SU-DHL-6 (cell line): ENCODE measurements at regions not wholly inside any gene's neighbourhood (a gene's known extent, or its start where the extent isn't known, plus 50 kb on each side); places are given as distances from the start of the nearest gene placed in this dataset.

Experiments used
- H2AFZ ChIP-seq: fragments of 200-600 bp; sonication (generic); 2 replicates; pipeline ENCODE4 v1.6.1; 2014; ENCODE audit warnings: low read depth, mild to moderate bottlenecking, moderate library complexity, mixed read lengths, antibody characterized with exemption, low read length; ENCODE audit not compliant: severe bottlenecking
- H3F3A ChIP-seq: fragments of 200-600 bp; shearing (Covaris generic); 2 replicates; pipeline ENCODE4 v1.6.0; 2016; ENCODE audit warnings: antibody characterized with exemption, mild to moderate bottlenecking; ENCODE audit not compliant: insufficient read depth
- H3K27ac ChIP-seq: fragments of 200-600 bp; sonication (generic); 2 replicates; pipeline ENCODE4 v1.5.1; 2016; ENCODE audit warnings: low read depth, mild to moderate bottlenecking, low read length, moderate library complexity, mixed read lengths
- H3K27me3 ChIP-seq: fragments of 200-600 bp; sonication (generic), shearing (Covaris generic); 2 replicates; pipeline ENCODE4 v1.6.0; 2014; ENCODE audit warnings: mild to moderate bottlenecking, low read length
- H3K36me3 ChIP-seq: fragments of 200-600 bp; sonication (generic); 2 replicates; pipeline ENCODE4 v1.6.1; 2014; ENCODE audit warnings: mild to moderate bottlenecking, low read length, mixed read lengths
- H3K4me2 ChIP-seq: fragments of 300-600, 200-600 bp; shearing (Covaris generic), sonication (generic); 2 replicates; pipeline ENCODE4 v1.6.0; 2014; ENCODE audit warnings: low read length, low read depth, mild to moderate bottlenecking; ENCODE audit not compliant: poor library complexity, severe bottlenecking
- H3K4me3 ChIP-seq: fragments of 200-600 bp; sonication (generic); 2 replicates; pipeline ENCODE4 v1.5.1; 2014; ENCODE audit warnings: antibody characterized with exemption, low read length, mild to moderate bottlenecking, mixed read lengths; ENCODE audit not compliant: insufficient read depth, poor library complexity, severe bottlenecking
- H3K79me2 ChIP-seq: fragments of 200-600 bp; sonication (generic); 2 replicates; pipeline ENCODE4 v1.6.1; 2014; ENCODE audit warnings: mild to moderate bottlenecking, low read length, moderate library complexity; ENCODE audit not compliant: insufficient read depth
- H3K9ac ChIP-seq: fragments of 200-600 bp; sonication (generic); 2 replicates; pipeline ENCODE4 v1.7.0; 2014; ENCODE audit warnings: mild to moderate bottlenecking, low read length
- H3K9me2 ChIP-seq: fragments of 200-600 bp; sonication (generic); replicated peaks from 2 replicates; pipeline ENCODE4 v1.6.1; 2014; ENCODE audit warnings: low read length; ENCODE audit not compliant: insufficient read depth
- H3K9me3 ChIP-seq: fragments of 200-600 bp; sonication (generic); 2 replicates; pipeline ENCODE4 v1.6.1; 2014; ENCODE audit warnings: low read length, mixed read lengths; ENCODE audit not compliant: insufficient read depth
- H4K20me1 ChIP-seq: fragments of 200-600 bp; sonication (generic); 2 replicates; pipeline ENCODE4 v1.6.1; 2014; ENCODE audit warnings: low read depth, mild to moderate bottlenecking, antibody characterized with exemption, low read length, moderate library complexity, mixed read lengths
- EZH2phosphoT487 ChIP-seq: fragments of 200-600 bp; sonication (generic), shearing (Covaris generic); conservative IDR thresholded peaks from 2 replicates; pipeline ENCODE4 v1.6.1; 2018; ENCODE audit warnings: mild to moderate bottlenecking, antibody characterized with exemption, low read length, moderate library complexity, mixed read lengths
- TF ChIP-seq, protein P1 (sequence below): fragments of 200-600 bp; sonication (generic); IDR thresholded peaks from one replicate; pipeline ENCODE4 v1.5.1; 2017; ENCODE audit warnings: antibody characterized with exemption, mild to moderate bottlenecking, low read length, moderate library complexity; ENCODE audit not compliant: insufficient read depth, poor library complexity, severe bottlenecking

DNA sequence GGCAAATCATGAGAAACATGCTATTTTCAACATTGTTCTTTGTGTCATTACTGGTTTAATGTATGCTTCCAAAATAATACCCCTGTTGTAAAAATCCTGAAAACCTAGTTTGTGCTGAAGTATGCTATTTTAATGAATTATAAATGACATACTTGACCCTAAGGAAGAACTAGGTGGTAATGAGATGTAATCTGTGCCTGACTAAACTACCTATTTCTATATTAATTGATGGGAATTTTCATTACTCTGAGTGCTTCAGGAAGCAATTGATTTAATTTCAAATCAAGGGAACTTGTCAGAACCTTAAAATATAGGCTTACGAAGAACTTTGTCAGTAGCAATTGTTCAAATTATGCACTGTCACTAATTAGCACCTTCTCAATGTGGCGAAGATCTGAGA is 1005.6 kb upstream of the SLC10A2 start:
- Histone ChIP-seq H3K9me2 (no peaks in the 10 kb centered on the region), H3K36me3 (no peaks in the 10 kb centered on the region), H4K20me1 (no peaks in the 10 kb centered on the region), H3K4me3 (no peak overlapping the region), H3F3A (no peaks in the 10 kb centered on the region), H3K27ac (no peak overlapping the region), H3K9me3 (no peaks in the 10 kb centered on the region), H3K9ac (no peak overlapping the region), H3K4me2 (no peak overlapping the region), H2AFZ (no peak overlapping the region), H3K79me2 (no peaks in the 10 kb centered on the region), H3K27me3 (no peaks in the 10 kb centered on the region)
- TF ChIP-seq, protein P1, sequence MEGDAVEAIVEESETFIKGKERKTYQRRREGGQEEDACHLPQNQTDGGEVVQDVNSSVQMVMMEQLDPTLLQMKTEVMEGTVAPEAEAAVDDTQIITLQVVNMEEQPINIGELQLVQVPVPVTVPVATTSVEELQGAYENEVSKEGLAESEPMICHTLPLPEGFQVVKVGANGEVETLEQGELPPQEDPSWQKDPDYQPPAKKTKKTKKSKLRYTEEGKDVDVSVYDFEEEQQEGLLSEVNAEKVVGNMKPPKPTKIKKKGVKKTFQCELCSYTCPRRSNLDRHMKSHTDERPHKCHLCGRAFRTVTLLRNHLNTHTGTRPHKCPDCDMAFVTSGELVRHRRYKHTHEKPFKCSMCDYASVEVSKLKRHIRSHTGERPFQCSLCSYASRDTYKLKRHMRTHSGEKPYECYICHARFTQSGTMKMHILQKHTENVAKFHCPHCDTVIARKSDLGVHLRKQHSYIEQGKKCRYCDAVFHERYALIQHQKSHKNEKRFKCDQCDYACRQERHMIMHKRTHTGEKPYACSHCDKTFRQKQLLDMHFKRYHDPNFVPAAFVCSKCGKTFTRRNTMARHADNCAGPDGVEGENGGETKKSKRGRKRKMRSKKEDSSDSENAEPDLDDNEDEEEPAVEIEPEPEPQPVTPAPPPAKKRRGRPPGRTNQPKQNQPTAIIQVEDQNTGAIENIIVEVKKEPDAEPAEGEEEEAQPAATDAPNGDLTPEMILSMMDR, result no peak
- no peak for TF ChIP-seq EZH2phosphoT487

GRCh38 chr13:104065328-104065727 is 999.1 kb upstream of the SLC10A2 start:
- H3K9me2 ChIP-seq, result no peaks in the 10 kb centered on the region
- H3K27ac ChIP-seq, result no peak overlapping the region
- no peaks in the 10 kb centered on the region for H3K79me2 ChIP-seq
- no peaks in the 10 kb centered on the region for H3K36me3 ChIP-seq
- H4K20me1 ChIP-seq, result no peaks in the 10 kb centered on the region
- H3K27me3 ChIP-seq, result no peaks in the 10 kb centered on the region
- H3K9me3 ChIP-seq, result no peaks in the 10 kb centered on the region
- no peak for TF ChIP-seq EZH2phosphoT487
- TF ChIP-seq, protein P1, result no peak
- no peak overlapping the region for H3K9ac ChIP-seq
- H3F3A ChIP-seq, result no peaks in the 10 kb centered on the region
- no peak overlapping the region for H3K4me2 ChIP-seq
- no peak overlapping the region for H3K4me3 ChIP-seq
- H2AFZ ChIP-seq, result no peak overlapping the region

- Histone ChIP-seq H3K9me3 (no peaks in the 10 kb centered on the region), H3K4me3 (no peak overlapping the region), H3K4me2 (no peak overlapping the region), H3K79me2 (no peaks in the 10 kb centered on the region), H3K9ac (no peak overlapping the region), H3K27me3 (no peaks in the 10 kb centered on the region), H3K9me2 (no peaks in the 10 kb centered on the region), H3K36me3 (no peaks in the 10 kb centered on the region), H2AFZ (no peak overlapping the region), H4K20me1 (no peaks in the 10 kb centered on the region), H3F3A (no peaks in the 10 kb centered on the region), H3K27ac (no peak overlapping the region)
- TF ChIP-seq, protein P1, result no peak
- no peak for TF ChIP-seq EZH2phosphoT487
Observed at GRCh38 chr13:104057861-104058260, 991.6 kb upstream of the SLC10A2 start.
